Fibroblast of gingiva (primary cell): ENCODE measurements at regions not wholly inside any gene's neighbourhood (a gene's known extent, or its start where the extent isn't known, plus 50 kb on each side); places are given as distances from the start of the nearest gene placed in this dataset.
"Not testable (repeated sequence)": the region's sequence is repeated elsewhere in the genome, so short reads cannot be mapped to it uniquely, and the experiment has no call there.

ENCODE experiments used
- DNase-seq: peaks from one replicate; pipeline ENCODE4 v3.0.0-alpha.2; 2011; ENCODE audit warnings: low read depth

DNA sequence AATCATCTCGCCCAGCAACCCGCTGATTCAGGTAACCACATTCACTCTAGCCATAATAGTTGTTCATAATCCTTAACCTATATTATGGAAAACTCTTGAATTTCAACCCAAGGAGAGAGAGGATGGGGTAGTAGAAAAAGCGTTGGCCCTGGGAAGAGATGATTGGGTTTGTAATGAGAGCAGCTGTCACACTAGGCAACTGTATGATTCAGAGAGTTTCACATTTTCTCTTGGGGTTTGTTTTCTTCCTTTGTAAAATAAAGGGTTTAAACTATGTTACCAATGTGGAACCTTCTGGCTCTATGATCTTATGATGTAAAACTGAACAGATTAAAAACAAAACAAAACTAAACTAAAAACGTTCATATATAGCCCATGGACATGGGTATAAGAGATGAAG, 705.2 kb upstream of the IGFBP3 start:
- DNase-seq: no peak

DNA sequence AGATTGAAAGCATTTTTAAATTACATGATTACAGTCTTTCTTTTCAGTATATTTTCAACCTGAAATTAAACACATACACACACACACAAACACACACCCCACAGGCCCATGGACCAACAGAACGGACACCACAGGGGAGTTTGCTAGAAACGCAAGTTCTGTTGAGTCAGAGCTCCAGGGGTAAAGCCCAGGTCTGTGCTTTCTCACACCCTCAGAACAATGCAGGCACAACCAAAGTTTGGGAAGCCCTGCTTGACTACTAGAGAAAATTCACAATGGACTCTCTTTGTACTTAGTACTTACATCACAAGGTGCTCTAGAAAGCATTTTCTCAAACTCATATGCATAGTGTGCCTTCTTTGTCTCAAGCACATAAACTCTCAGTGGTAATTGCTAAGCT, 704.0 kb upstream of the IGFBP3 start:
- DNase-seq: no peak

DNA sequence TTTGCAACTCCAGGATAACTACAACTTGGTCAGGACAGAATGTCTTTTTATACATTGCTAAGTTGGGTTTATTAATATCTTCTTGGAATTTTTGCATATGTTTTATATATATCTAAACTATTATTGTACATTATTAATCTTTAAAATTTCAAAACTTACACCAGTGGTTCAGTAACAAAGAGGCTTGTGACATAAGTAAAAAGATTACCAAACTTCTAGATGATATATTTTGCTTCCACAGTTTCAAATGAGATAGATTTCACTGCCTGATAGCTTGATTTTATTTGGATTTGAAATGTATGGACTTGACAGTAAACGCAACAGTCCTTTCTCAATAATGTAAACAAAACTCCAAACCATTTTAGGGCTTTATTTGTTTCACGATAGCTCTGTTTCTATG, 701.2 kb upstream of the IGFBP3 start:
- peak; percentile 7 for DNase-seq

DNA sequence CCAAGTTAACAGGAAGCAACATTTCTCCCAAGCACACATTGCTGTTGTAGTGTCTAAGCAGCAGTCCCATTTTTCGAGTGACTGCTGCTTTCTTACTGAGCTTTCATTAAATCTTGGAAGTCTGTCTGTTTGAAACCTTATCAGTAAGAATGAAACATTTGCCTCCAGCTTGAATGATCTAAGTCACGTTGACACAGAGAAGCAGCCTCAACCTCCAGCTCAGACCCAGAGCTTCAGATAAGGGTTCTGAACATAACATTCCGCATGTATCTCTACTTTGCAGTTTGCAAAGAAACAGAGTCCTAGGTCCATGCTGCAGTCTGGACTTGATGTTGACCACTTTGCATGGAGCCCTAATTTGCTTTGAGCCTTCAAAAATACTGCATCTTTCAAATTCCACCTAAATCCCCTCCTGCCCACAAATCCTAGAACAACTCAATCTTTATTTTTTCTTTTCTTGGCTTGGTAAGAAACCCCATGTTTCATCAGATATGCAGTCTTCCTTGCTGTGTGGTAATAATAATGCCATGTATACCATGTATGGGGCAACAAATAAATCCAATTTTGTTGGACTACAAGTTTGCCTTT, 698.7 kb upstream of the IGFBP3 start:
- DNase-seq: no peak

DNA sequence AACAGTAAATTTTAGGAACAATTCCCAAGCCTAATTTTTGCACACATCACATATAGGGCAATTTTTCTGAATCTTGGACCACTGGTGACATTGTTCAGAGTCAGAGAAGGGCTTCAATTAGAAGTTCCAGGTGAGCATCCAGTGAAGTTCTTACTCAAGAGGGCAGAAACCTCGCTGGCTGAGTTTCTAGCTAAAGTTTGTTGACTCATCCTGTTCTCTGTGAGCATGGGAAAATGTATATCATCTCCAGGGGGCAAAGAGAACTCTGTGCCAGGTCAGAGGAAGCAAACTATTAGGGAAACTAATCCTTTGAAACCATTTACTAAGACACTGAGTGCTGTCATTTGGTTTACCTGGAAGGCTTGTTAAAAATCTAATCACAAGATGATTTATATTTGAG, 695.6 kb upstream of the IGFBP3 start:
- no peak for DNase-seq

DNA sequence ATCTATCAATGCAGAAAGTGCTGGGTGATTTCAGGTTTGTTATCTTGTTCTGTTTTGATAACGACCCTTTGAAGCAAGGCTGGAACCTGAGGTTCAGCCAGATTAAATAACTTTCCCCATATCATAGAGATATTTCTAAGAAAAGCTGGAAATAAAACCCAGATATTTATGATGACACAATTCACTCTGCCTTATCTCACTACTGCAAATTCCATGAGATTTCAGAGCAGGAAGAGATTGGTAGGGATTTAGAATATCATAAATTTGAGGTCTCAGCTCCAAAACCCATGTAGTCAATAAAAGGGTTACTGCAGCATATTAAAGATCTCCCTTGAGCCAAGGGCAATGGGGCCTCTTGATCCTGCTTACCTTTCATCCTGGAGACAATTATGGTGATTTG, 692.5 kb upstream of the IGFBP3 start:
- no peak for DNase-seq

DNA sequence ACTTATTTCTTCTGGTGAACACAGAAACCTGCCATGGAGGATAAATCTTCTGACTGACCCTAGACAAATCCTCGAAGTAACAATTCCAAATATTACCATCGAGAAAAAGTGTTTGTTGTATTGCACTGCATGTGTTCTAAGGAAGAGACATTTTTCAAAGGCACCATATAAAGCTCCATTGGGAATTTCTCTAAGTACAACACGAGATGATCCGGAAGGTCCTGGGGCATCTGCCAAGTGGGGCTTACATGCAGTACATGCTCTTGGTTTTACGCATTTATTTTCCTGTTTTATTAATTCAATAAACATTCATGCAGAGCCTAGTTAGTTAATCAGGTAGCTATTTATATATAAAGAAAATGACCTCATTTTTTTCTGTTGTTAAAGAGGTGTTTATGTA, 692.0 kb upstream of the IGFBP3 start:
- no peak for DNase-seq

DNA sequence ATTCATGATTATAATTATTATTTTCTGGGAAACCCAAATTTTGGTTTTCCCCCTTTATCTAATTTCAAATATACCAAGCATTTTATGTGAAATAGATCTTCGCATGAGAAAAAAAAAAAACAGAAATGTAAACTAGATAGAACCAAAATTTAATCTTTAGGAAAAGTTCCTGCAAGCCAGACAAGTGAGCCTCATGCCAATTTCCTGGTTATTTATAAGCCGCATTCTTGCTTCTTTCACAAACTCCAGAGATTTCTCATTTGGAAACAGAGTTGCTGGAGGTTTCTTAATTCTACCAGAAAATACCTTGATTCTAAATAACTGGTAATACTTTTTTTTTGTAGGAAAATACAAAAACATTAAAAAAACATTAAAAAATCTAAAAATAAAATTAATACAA, 690.4 kb upstream of the IGFBP3 start:
- no peak for DNase-seq

DNA sequence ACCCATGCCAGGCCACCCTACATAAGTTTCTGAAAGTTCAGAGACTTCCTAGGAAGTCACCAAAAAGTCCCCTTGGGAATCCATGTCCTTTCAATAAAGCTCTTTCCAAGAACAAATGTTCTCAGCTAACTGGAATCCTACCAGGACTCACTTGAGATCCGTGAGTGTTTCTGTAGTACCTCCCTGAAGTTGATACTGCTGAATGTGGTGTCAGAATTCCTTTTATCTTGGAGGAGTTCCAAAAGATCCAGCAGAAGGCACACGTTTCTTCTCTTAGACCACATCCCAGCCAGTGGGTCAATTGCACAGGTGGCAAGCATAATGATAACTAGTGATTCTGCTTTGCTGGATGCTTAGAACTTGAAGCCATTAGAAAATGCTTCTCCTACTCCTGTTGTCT, 689.7 kb upstream of the IGFBP3 start:
- no peak for DNase-seq

DNA sequence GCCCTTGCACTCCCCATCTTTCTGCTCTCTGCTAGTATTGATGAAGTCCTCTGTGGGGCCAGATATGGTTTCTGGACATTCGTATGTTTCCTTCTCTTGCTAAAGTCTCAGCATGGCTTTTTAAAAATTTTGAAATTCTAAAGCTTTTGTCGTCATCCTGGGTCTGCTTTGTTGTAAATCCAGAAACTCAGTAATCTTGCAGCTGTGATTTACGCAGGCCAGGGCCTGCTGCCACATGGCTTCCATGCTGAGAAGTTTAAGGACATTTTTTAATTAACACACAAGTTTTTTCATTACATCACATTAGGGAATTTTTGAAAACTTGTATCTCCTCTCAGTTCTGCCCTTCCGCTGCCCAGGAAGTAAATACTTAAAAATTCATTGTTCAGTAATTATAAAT, 686.1 kb upstream of the IGFBP3 start:
- DNase-seq: no peak

DNA sequence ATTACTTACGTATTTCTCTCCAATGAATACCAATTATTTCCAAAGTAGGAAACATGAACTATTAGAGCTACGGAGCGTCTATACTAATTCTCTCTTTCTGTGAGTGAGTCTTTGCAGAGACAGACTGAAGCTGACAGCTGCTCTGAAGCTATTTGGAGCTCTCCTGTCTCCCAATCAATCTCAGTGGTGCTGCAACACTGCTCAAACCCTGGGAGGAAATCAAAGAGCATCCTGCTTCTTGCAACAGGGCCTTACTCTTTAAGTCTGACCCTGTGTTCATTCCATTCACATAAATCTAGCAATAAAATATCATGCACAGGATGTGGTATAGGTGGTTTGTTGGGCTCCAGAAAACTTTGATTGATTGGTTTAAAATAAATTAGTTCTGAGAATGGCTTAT, 685.7 kb upstream of the IGFBP3 start:
- no peak for DNase-seq

DNA sequence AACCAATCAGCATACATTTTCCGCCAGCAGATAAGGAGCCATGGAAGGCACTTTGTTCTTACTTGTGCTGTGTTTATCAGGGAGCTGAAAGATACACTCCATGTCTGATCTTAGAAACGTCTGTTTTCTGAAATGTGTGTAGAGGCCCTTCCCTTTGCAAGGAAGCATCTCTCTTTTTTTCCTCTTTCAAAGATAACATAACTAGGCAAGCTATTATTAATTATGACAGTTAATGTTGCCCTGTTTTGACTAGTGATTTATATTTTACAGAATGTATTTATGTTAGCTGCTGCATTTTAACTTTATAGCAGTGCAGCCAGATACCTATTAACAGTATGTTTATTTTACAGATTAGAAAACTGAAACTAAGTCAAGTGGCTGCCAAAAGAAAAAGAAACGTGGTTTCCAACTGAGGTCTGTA, 683.2 kb upstream of the IGFBP3 start:
- no peak for DNase-seq

DNA sequence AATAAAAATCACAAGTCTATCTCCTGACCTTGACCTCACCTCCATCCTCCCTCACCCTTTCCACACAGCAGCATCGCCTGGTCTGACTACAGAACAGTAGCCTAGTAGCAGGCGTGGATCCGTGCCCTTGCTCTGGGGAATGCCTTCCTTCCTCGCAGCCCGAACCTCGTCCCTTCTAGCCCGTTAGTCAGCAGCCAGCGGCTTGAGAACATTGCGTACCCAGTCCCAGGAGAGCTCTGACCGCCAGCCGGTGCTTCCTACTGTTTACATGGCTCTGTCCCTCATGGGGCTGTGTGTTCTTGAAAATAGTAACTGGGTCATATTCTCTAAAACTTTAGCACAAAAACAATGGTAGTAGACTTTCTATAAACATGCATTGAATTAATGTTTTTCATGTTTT, 682.7 kb upstream of the IGFBP3 start:
- peak; percentile 97 for DNase-seq

DNA sequence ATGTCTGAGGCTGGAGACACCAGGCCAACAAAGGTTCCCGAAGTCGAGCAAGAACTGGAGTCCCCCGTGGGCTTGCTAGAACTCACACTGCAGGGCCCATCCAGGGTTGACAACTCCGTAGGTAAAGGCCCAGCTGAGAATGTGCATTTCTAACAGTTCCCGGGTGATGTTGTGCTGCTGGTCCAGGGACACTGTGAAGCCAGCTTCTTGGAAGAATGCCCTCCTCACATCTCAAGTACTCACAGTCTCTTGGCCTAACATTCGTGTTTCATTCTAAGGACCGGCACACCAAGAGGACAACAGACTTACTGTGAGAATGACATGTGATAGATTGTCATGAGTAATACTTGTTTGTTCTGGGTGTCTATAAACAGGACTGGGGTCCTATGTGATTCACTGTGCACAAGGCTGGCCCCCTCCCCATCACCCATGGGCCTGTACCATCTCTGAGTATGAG, 682.3 kb upstream of the IGFBP3 start:
- DNase-seq: peak; percentile 14

DNA sequence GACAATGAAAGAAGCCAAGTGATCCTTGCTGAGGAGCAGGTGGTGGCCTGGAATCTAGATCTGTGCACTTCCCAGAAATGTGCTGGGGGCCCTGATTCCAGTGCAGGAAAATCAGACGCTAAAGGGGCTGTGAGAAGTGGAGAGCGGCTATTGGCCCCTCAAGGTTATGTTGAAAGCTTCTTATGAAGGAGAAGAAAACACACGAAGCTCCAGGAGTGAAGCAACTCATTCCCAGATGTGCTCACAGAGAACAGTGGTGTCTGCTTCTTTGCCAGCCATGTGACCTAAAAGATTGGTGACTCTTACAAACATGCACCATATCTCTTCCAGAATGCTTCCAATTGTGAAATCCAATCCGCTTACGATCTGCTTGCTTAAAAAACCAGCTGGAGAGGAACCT, 679.3 kb upstream of the IGFBP3 start:
- peak; percentile 93 for DNase-seq

DNA sequence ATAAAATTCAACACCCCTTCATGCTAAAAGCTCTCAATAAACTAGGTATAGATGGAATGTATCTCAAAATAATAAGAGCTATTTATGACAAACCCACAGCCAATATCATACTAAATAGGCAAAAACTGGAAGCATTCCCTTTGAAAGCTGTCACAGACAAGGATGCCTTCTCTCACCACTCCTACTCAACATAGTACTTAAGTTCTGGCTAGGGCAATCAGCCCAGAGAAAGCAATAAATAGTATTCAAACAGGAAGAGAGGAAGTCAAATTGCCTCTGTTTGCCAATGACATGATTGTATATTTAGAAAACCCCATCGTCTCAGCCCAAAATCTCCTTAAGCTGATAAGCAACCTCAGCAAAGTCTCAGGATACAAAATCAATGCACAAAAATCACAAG, 673.8 kb upstream of the IGFBP3 start:
- not testable (repeated sequence) for DNase-seq

DNA sequence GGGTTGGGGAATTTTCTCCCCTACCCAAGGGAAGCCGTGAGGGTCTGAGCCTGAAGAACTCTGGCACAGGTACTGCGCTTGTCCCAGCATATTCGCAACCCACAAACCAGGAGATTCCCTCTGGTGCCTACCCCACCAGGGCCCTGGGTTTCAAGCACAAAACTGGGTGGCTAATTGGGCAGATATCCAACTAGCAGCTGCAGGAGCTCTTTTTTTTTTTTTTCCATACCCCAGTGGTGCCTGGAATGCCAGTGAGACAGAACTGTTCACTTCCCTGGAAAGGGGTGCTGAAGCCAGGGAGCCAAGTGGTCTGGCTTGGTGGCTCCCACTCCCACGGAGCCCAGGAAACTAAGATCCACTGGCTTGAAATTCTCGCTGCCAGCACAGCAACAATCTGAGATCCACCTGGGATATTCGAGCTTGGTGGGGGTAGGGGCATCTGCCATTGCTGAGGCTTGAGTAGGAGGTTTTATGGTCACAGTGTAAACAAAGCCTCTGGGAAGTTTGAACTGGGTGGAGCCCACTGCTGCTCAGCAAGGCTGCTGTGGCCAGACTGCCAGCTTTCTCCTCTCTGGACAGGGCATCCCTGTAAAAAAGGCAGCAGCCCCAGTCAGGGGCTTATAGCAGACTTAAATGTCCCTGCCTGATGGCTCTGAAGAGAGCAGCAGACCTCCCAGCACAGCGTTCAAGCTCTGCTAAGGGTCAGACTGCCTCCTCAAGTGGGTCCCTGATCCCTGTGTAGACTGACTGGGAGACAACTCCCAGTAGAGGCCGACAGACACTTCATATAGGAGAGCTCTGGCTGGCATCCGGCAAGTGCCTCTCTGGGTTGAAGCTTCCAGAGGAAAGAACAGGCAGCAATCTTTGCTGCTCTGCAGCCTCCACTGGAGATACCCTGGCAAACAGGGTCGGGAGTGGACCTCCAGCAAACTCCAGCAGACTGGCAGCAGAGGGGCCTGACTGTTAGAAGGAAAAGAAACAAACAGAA, 670.1 kb upstream of the IGFBP3 start:
- DNase-seq: not testable (repeated sequence)

DNA sequence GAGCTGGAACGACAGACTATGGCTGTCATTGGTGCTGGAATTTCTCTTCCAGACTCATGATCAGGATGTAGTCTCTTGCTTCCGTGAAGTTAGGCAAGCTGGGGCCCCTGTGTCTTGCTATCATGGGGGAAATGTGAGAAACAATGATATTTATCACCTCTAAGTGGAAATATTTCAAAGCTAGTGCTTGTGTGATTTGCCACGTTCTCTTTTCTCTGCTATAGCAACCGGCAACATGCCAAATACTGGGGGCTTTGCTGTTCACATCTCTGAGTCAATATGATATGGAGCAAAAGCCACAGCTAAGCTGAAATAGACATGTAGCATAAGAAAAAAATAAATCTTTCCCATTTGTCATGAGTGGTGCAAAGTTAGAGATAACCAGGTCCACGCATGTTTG, 668.2 kb upstream of the IGFBP3 start:
- no peak for DNase-seq

DNA sequence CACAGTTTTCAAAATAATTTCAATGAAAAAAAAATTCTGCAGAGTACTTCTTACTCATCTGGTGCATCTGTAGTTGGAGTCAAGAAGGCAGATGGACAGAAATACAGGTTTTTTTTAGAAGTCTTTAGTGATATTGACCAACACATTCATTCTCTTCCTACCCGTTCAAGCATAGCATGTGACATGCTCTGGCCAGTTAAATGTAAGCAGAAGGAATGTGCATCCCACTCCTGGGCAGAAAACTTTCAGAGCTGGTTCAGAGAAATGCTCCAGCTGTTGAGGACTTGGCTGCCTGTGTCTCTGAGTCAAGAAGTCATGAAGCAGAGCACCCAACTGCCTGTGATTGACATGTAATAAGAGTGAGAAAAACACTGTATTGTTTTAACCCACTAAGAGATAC, 665.3 kb upstream of the IGFBP3 start:
- DNase-seq: peak; percentile 25

DNA sequence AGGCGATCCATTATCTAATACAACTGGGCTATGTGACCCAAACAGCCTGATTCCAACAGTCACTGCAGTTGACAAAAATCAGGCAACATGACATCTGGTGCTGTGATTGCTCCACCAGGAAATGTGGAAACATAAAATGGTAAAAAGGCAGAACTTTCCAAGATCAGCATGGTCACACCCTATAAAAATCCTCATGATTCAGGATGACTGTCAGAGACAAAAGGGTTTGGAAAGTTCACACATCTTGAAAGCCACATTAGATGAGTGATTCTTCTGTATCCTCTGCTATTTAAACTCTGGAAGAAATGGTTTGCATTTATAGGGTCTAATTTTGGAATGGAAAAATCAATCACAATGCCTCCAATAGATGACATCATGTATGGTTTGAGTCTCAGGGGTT, 662.6 kb upstream of the IGFBP3 start:
- peak; percentile 74 for DNase-seq

DNA sequence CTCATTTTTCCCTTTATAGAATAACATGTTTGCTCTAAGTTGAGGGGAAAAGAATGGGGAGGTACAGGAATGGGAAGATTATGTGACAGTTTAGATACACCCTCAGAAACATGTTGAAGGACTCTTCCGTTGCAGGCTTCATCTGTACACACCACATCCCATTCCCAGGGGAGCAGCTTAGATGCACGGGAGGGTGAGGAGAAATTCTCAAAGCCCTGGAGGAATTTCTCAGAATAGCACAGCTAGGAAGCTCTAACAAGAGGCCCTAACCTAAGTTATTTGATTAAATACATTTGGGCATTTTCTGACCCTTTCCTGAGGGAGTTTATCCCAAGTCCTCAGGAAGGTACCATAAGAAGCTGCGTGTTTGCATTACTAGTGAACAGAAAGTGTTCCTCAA, 660.2 kb upstream of the IGFBP3 start:
- DNase-seq: no peak

DNA sequence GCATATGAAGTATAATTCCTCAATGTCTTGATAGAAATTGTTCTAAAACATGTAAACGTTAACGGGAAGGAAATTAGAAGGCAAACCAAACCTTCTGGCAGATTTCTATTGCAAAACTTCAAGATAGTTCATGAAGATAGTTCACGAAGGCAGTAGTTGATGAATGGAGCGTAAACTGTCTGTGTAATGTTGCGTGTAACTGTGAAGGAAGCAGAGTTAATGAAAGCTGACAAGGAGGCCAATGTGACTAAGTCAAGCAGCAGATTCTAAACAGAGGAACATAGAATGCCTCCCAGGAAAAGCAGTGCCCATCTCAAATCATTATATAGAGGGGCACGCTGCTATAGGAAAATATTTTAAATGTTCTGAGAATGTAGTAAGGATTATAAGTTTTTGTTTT, 659.7 kb upstream of the IGFBP3 start:
- DNase-seq: no peak

DNA sequence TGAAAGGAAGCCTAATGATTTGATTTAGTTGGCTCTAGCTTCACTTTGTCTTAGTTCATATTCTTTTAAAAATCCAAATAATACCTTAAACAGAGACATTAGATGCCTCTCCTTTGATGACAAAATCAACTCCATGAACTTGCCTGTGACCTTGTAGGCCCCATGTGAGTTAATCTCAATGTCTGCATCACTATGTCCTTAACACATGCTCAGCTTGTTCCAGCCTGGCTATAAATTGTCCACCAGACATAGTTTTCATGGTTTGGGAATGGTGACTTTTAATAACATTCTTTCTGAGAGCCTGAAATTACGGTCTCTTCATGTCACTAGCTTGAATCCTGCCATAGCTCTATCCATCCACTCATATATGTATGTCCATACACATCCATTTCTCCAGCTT, 656.3 kb upstream of the IGFBP3 start:
- no peak for DNase-seq

DNA sequence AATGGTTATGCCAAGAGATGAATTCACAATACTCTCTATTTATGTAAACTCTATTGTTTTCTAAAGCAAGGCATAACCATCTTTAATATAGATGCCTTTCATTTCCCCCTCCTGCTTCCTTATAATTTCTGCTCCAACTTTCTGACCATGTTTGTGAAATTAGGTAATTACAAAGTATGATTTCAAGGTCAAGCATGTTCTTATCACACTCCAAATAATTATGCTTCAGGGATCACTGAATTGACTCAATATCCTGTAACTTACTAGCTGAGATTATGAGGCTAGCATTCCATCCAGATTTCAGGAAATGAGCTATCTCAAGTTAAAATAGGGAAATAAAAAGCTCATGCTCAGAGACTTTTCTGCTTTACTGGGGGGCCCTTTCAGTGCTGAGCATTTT, 655.9 kb upstream of the IGFBP3 start:
- DNase-seq: no peak
